GM12878 (cell line): ENCODE measurements at regions not wholly inside any gene's neighbourhood (a gene's known extent, or its start where the extent isn't known, plus 50 kb on each side); places are given as distances from the start of the nearest gene placed in this dataset.

Source experiments
- ATAC-seq: fragments of 200-7000 bp; cut with Tn5 transposase; 3 replicates; pipeline ENCODE4 v1.9.1; 2020; ENCODE audit warnings: mild to moderate bottlenecking, moderate library complexity
- BruUV-seq: library from RNA; stranded (reverse); fragments of 400-500 nt; replicated peaks from 2 replicates; lab custom pipeline; 2021; lab: Mats Ljungman, UMichigan
- CTCF ChIA-PET: fragments of 300-600 bp; sonication (Branson Sonifier 250); formaldehyde crosslinking; extraction: SDS; loops from one replicate; lab custom pipeline; 2021; ENCODE audit warnings: inconsistent platforms; lab: Yijun Ruan, JAX
- POLR2A ChIA-PET: fragments of 350-600 bp; formaldehyde crosslinking; extraction: SDS; loops from one replicate; lab custom pipeline; 2021; ENCODE audit warnings: inconsistent platforms; lab: Charles Lee
- RAD21 ChIA-PET: fragments of 300-600 bp; sonication (Branson Sonifier 250); formaldehyde crosslinking; loops from one replicate; lab custom pipeline; 2023; ENCODE audit warnings: antibody characterized with exemption; ENCODE audit not compliant: unreplicated experiment; lab: Charles Lee
- SMC1A ChIA-PET: fragments of 300-600 bp; sonication (Branson Sonifier 250); formaldehyde crosslinking; loops from one replicate; lab custom pipeline; 2023; ENCODE audit not compliant: unreplicated experiment, uncharacterized antibody; lab: Charles Lee
- DNase-seq: peaks from one replicate; pipeline ENCODE4 v3.0.0-alpha.2; 2011; ENCODE audit warnings: low read depth, low spot score
- FAIRE-seq: peaks from 3 replicates; lab custom pipeline; 2011; peaks lifted over from hg19 to GRCh38; lab: Jason Lieb, UNC
- H2AFZ ChIP-seq: 2 replicates; pipeline ENCODE4 v1.6.0; 2011; ENCODE audit warnings: low read depth, low read length, control low read depth; ENCODE audit not compliant: control insufficient read depth
- H3K27ac ChIP-seq: 2 replicates; pipeline ENCODE4 v1.5.1; 2011; ENCODE audit warnings: control low read depth; ENCODE audit not compliant: control insufficient read depth, insufficient read depth
- H3K27me3 ChIP-seq, 2 experiments: replicated peaks in 1 of 2; 2 replicates each; pipeline versions ENCODE4 v1.6.0 to v1.6.1; 2011; ENCODE audit warnings: low read length in 1 of 2; ENCODE audit not compliant: control insufficient read depth in 2 of 2, insufficient read depth in 2 of 2
- H3K36me3 ChIP-seq, 2 experiments: 2 replicates each; pipeline ENCODE4 v1.5.1; 2011; ENCODE audit warnings: low read length in 1 of 2; ENCODE audit not compliant: control insufficient read depth in 2 of 2, insufficient read depth in 2 of 2
- H3K4me1 ChIP-seq: 2 replicates; pipeline ENCODE4 v1.6.1; 2011; ENCODE audit warnings: mild to moderate bottlenecking, low read length, moderate library complexity, mixed read lengths; ENCODE audit not compliant: control insufficient read depth, insufficient read depth
- H3K4me2 ChIP-seq: 2 replicates; pipeline ENCODE4 v1.6.0; 2011; ENCODE audit warnings: control low read depth; ENCODE audit not compliant: control insufficient read depth, insufficient read depth
- H3K4me3 ChIP-seq: fragments of 200-600 bp; sonication (generic); 2 replicates; pipeline ENCODE4 v1.5.1; 2016
- H3K79me2 ChIP-seq: 2 replicates; pipeline ENCODE4 v1.6.0; 2011; ENCODE audit warnings: low read length; ENCODE audit not compliant: control insufficient read depth, insufficient read depth
- H3K9ac ChIP-seq: 2 replicates; pipeline ENCODE4 v1.8.0; 2011; ENCODE audit warnings: low read length, control low read depth, mixed read lengths; ENCODE audit not compliant: control insufficient read depth, insufficient read depth
- H3K9me3 ChIP-seq: replicated peaks from 3 replicates; pipeline ENCODE4 v1.5.1; 2011; ENCODE audit warnings: mild to moderate bottlenecking, low read length; ENCODE audit not compliant: control insufficient read depth, insufficient read depth
- H4K20me1 ChIP-seq: 2 replicates; pipeline ENCODE4 v1.6.0; 2011; ENCODE audit not compliant: control insufficient read depth, insufficient read depth
- EED ChIP-seq: sonication (generic); IDR thresholded peaks from 2 replicates; pipeline ENCODE4 v1.6.1; 2016; ENCODE audit warnings: antibody characterized with exemption, low read depth
- EP300 ChIP-seq, 2 experiments: fragments of 150-350 bp in 1 of 2; IDR thresholded peaks; 2 replicates each; pipeline ENCODE4 v1.6.1; 2011 to 2012; ENCODE audit warnings: low read depth in 2 of 2, low read length in 2 of 2, borderline replicate concordance in 1 of 2, improper control_type of control experiment in 1 of 2, inconsistent platforms in 1 of 2; ENCODE audit not compliant: control insufficient read depth in 1 of 2
- HDAC2 ChIP-seq: fragments of 200-600 bp; sonication (generic); IDR thresholded peaks from 2 replicates; pipeline ENCODE4 v1.6.1; 2017
- HDGF ChIP-seq: fragments of 450-650 bp; IDR thresholded peaks from 2 replicates; pipeline ENCODE4 v1.6.1; 2016; ENCODE audit warnings: antibody characterized with exemption
- IKZF2 ChIP-seq, 2 experiments: fragments of 450-650 bp; IDR thresholded peaks; 2 replicates each; pipeline ENCODE4 v1.6.1; 2017; ENCODE audit warnings: mild to moderate bottlenecking in 2 of 2, moderate library complexity in 2 of 2
- MYB ChIP-seq: fragments of 150-350 bp; IDR thresholded peaks from 2 replicates; pipeline ENCODE4 v1.6.1; 2014; ENCODE audit warnings: mild to moderate bottlenecking, low read depth, low read length, borderline replicate concordance
- RUNX3 ChIP-seq: IDR thresholded peaks from 2 replicates; pipeline ENCODE4 v1.6.1; 2012; ENCODE audit warnings: low read length, inconsistent platforms
- TBL1XR1 ChIP-seq: IDR thresholded peaks from 2 replicates; pipeline ENCODE4 v1.6.1; 2012; ENCODE audit warnings: low read depth, low read length, improper control_type of control experiment
- YY1 ChIP-seq: IDR thresholded peaks from 2 replicates; pipeline ENCODE4 v1.6.1; 2011; ENCODE audit warnings: low read depth, mild to moderate bottlenecking, low read length
- ZNF217 ChIP-seq: fragments of 450-650 bp; IDR thresholded peaks from 2 replicates; pipeline ENCODE4 v1.6.1; 2017; ENCODE audit warnings: antibody characterized with exemption, mild to moderate bottlenecking
- ZNF592 ChIP-seq: fragments of 450-650 bp; IDR thresholded peaks from 2 replicates; pipeline ENCODE4 v1.6.1; 2017; ENCODE audit warnings: mild to moderate bottlenecking, moderate library complexity
- ZZZ3 ChIP-seq: IDR thresholded peaks from 2 replicates; pipeline ENCODE4 v1.6.1; 2011; ENCODE audit warnings: low read depth; ENCODE audit not compliant: control insufficient read depth, insufficient read length
- WGBS: methylation state at CpG from one replicate; pipeline ENCODE4 v1.1.6; 2016; ENCODE audit warnings: low lambda C conversion rate; ENCODE audit not compliant: insufficient replicate concordance, insufficient coverage; ENCODE audit errors: missing lambda C conversion rate; 5-methylcytosine and 5-hydroxymethylcytosine counted together
- in situ Hi-C: fragments of 300-500 bp; cut with MboI; formaldehyde crosslinking; loops from 9 replicates; pipeline ENCODE4 v1.14.3; 2018; ENCODE audit warnings: mixed read lengths
- intact Hi-C: fragments of 100-400 bp; cut with micrococcal nuclease; formaldehyde crosslinking; loops from one replicate; pipeline ENCODE4 v1.14.2; 2022; ENCODE audit not compliant: unreplicated experiment

- TF ChIP-seq EP300 (IDR thresholded peaks at IDR 0.05; ENCODE audit: borderline replicate concordance in 1 of 2, control insufficient read depth in 1 of 2, low read depth in 2 of 2, low read length in 2 of 2) (no peak), ZZZ3 (no peak)
These were observed 139.1 kb downstream of the VAPA start (continued) for GRCh38 chr18:10052871-10053270.

- SMC1A ChIA-PET: no interaction called here
- no peak for DNase-seq
- H3K4me3 ChIP-seq: no peak overlapping the region
- TF ChIP-seq TBL1XR1 (no peak), HDAC2 (no peak), ZNF217 (no peak)
- TF ChIP-seq, all 136 proteins: peak for 0
- ChIA-PET POLR2A (no interaction called here), CTCF (no interaction called here), RAD21 (no interaction called here)
- Histone ChIP-seq H3K9ac (no peak overlapping the region), H3K4me2 (no peak overlapping the region), H3K79me2 (no peaks in the 10 kb centered on the region), H3K27ac (no peak overlapping the region), H4K20me1 (no peaks in the 10 kb centered on the region), H3K27me3 (peaks cover 1 to 2% of the 10 kb centered on the region in 2 experiments; a peak in 1 of 4 replicates), H3K9me3 (no peaks in the 10 kb centered on the region), H3K36me3 (no peaks in the 10 kb centered on the region), H2AFZ (no peak overlapping the region), H3K4me1 (no peaks in the 10 kb centered on the region)
- FAIRE-seq (no peak), ATAC-seq (no peak)
- intact Hi-C loops: no loop called here
- no TSS peak for BruUV-seq
- in situ Hi-C loops: no loop called here
- WGBS: 6% methylated on average over 5 of the region's 5 CpGs
These were observed 140.0 kb downstream of the VAPA start for GRCh38 chr18:10053861-10054260.

- SMC1A ChIA-PET: no interaction called here
- TF ChIP-seq EED (no peak), IKZF2 (IDR thresholded peaks at IDR 0.05) (no peak), HDGF (no peak), RUNX3 (no peak), MYB (no peak), YY1 (no peak), ZNF592 (no peak), ZNF217 (no peak)
These were observed 140.6 kb downstream of the VAPA start for GRCh38 chr18:10054366-10054765.

More at GRCh38 chr18:10054366-10054765, 140.6 kb downstream of the VAPA start:
- intact Hi-C loops (no loop called here), in situ Hi-C loops (no loop called here)
- Histone ChIP-seq H3K27me3 (peaks cover 1 to 2% of the 10 kb centered on the region in 2 experiments; a peak in 1 of 4 replicates), H2AFZ (no peak overlapping the region), H3K4me3 (no peak overlapping the region), H3K9ac (no peak overlapping the region), H3K27ac (no peak overlapping the region), H3K4me1 (no peaks in the 10 kb centered on the region), H4K20me1 (no peaks in the 10 kb centered on the region), H3K79me2 (no peaks in the 10 kb centered on the region), H3K9me3 (no peaks in the 10 kb centered on the region), H3K36me3 (no peaks in the 10 kb centered on the region), H3K4me2 (no peak overlapping the region)
- DNase-seq (no peak), FAIRE-seq (no peak), ATAC-seq (no peak)
- POLR2A ChIA-PET: no interaction called here
- CTCF ChIA-PET: no interaction called here
- 33% methylated on average over 7 of the region's 10 CpGs for WGBS
- BruUV-seq: no TSS peak
- RAD21 ChIA-PET: no interaction called here
